Fibroblast of lung (primary cell): ENCODE measurements at regions not wholly inside any gene's neighbourhood (a gene's known extent, or its start where the extent isn't known, plus 50 kb on each side); places are given as distances from the start of the nearest gene placed in this dataset.
"Not testable (repeated sequence)": the region's sequence is repeated elsewhere in the genome, so short reads cannot be mapped to it uniquely, and the experiment has no call there.

Source experiments
- DNase-seq, 2 donors: peaks; one replicate each; pipeline versions ENCODE4 v3.0.0 to v3.0.0-alpha.2; 2010; ENCODE audit warnings: low read depth in 2 of 2
- H2AFZ ChIP-seq: 2 replicates; pipeline ENCODE4 v1.5.1; 2012; ENCODE audit warnings: low read length, control low read depth, inconsistent platforms
- H3K27ac ChIP-seq: 2 replicates; pipeline ENCODE4 v1.5.1; 2011; ENCODE audit warnings: low read length, control low read depth; ENCODE audit not compliant: insufficient read depth
- H3K27me3 ChIP-seq: 2 replicates; pipeline ENCODE4 v1.5.1; 2011; ENCODE audit warnings: mild to moderate bottlenecking, low read length; ENCODE audit not compliant: control insufficient read depth, insufficient read depth
- H3K36me3 ChIP-seq: 2 replicates; pipeline ENCODE4 v1.5.1; 2011; ENCODE audit warnings: low read length; ENCODE audit not compliant: control insufficient read depth, insufficient read depth
- H3K4me1 ChIP-seq: 2 replicates; pipeline ENCODE4 v1.5.1; 2011; ENCODE audit warnings: low read length; ENCODE audit not compliant: control insufficient read depth, insufficient read depth; ENCODE audit errors: extremely low read depth
- H3K4me2 ChIP-seq: 2 replicates; pipeline ENCODE4 v1.5.1; 2011; ENCODE audit warnings: low read length, control low read depth; ENCODE audit not compliant: insufficient read depth; ENCODE audit errors: extremely low read depth
- H3K4me3 ChIP-seq, 4 experiments: fragments of 200-600 bp in 1 of 4; sonication (generic) in 1 of 4; replicated peaks in 1 of 4; 2 replicates each; pipeline ENCODE4 v1.5.1; 2011 to 2016; ENCODE audit warnings: low read length in 4 of 4, low read depth in 3 of 4, mild to moderate bottlenecking in 3 of 4, control low read depth in 2 of 4, inconsistent platforms in 1 of 4, mixed read lengths in 1 of 4; ENCODE audit not compliant: insufficient read depth in 1 of 4; ENCODE audit errors: control extremely low read depth in 1 of 4
- H3K79me2 ChIP-seq: 2 replicates; pipeline ENCODE4 v1.5.1; 2012; ENCODE audit warnings: mild to moderate bottlenecking, low read length, inconsistent platforms; ENCODE audit not compliant: control insufficient read depth, insufficient read depth
- H3K9ac ChIP-seq: 2 replicates; pipeline ENCODE4 v1.5.1; 2011; ENCODE audit warnings: mild to moderate bottlenecking, low read length, control low read depth; ENCODE audit not compliant: insufficient read depth
- H3K9me3 ChIP-seq: 2 replicates; pipeline ENCODE4 v1.5.1; 2012; ENCODE audit warnings: low read depth, low read length; ENCODE audit not compliant: control insufficient read depth, insufficient read depth
- H4K20me1 ChIP-seq: 2 replicates; pipeline ENCODE4 v1.5.1; 2011; ENCODE audit warnings: low read length; ENCODE audit not compliant: control insufficient read depth, insufficient read depth; ENCODE audit errors: extremely low read depth
- CTCF ChIP-seq, 2 donors: IDR thresholded peaks in 1 of 2; conservative IDR thresholded peaks in 1 of 2; 1 replicate in 1 of 2; 2 replicates in 1 of 2; pipeline ENCODE4 v1.5.1; 2011 to 2012; ENCODE audit warnings: low read length in 2 of 2, control low read depth in 1 of 2, inconsistent platforms in 1 of 2, low read depth in 1 of 2, mild to moderate bottlenecking in 1 of 2
- EZH2 ChIP-seq: IDR thresholded peaks from 2 replicates; pipeline ENCODE4 v1.5.1; 2012; ENCODE audit warnings: low read length, control low read depth, mild to moderate bottlenecking; ENCODE audit errors: missing control alignments

- no peak overlapping the region for H3K27ac ChIP-seq
Observed at GRCh38 chr12:67789266-67789665, 140.7 kb downstream of the DYRK2 start.

GRCh38 chr12:67790660-67791059 is 142.1 kb downstream of the DYRK2 start:
- no peak overlapping the region for H2AFZ ChIP-seq
- no peaks in the 10 kb centered on the region for H3K9me3 ChIP-seq
- no peaks in the 10 kb centered on the region for H3K27me3 ChIP-seq
- no peak overlapping the region for H3K27ac ChIP-seq
- no peaks in the 10 kb centered on the region for H4K20me1 ChIP-seq
- no peak overlapping the region for H3K9ac ChIP-seq
- no peaks in the 10 kb centered on the region for H3K79me2 ChIP-seq
- H3K36me3 ChIP-seq: no peaks in the 10 kb centered on the region
- H3K4me3 ChIP-seq: no peak overlapping the region
- no peak for DNase-seq
- H3K4me2 ChIP-seq: no peak overlapping the region
- no peaks in the 10 kb centered on the region for H3K4me1 ChIP-seq
- TF ChIP-seq EZH2 (no peak), CTCF (conservative IDR thresholded peaks at IDR 0.05 in 1 of 2, IDR thresholded peaks at IDR 0.05 in 1 of 2; ENCODE audit: low read depth in 1 of 2, low read length in 2 of 2) (no peak)

More at GRCh38 chr12:67789266-67789665, 140.7 kb downstream of the DYRK2 start:
- H3K36me3 ChIP-seq: no peaks in the 10 kb centered on the region
- H3K27me3 ChIP-seq: no peaks in the 10 kb centered on the region
- H3K9ac ChIP-seq: no peak overlapping the region
- no peak for TF ChIP-seq EZH2
- H4K20me1 ChIP-seq: no peaks in the 10 kb centered on the region
- H3K4me2 ChIP-seq: no peak overlapping the region
- no peak overlapping the region for H3K4me3 ChIP-seq
- H3K9me3 ChIP-seq: no peaks in the 10 kb centered on the region
- no peaks in the 10 kb centered on the region for H3K79me2 ChIP-seq
- no peaks in the 10 kb centered on the region for H3K4me1 ChIP-seq
- DNase-seq: peak in 1 of 2 donors; percentile 19
- no peak overlapping the region for H2AFZ ChIP-seq

GRCh38 chr12:67791362-67791761 is 142.8 kb downstream of the DYRK2 start:
- not testable (repeated sequence) for H3K4me3 ChIP-seq, H3K9me3 ChIP-seq, H3K79me2 ChIP-seq, H3K27me3 ChIP-seq, H4K20me1 ChIP-seq, H3K9ac ChIP-seq, H2AFZ ChIP-seq, H3K36me3 ChIP-seq, DNase-seq, H3K4me1 ChIP-seq, H3K4me2 ChIP-seq, H3K27ac ChIP-seq

GRCh38 chr12:67792185-67792584 is 143.6 kb downstream of the DYRK2 start:
- no peaks in the 10 kb centered on the region for H3K79me2 ChIP-seq
- H3K27ac ChIP-seq: no peak overlapping the region
- DNase-seq: no peak
- H3K36me3 ChIP-seq: no peaks in the 10 kb centered on the region
- no peak overlapping the region for H2AFZ ChIP-seq
- no peaks in the 10 kb centered on the region for H3K9me3 ChIP-seq
- no peak overlapping the region for H3K4me2 ChIP-seq
- TF ChIP-seq CTCF (conservative IDR thresholded peaks at IDR 0.05 in 1 of 2, IDR thresholded peaks at IDR 0.05 in 1 of 2; ENCODE audit: low read depth in 1 of 2, low read length in 2 of 2): no peak
- no peak for TF ChIP-seq EZH2
- H4K20me1 ChIP-seq: no peaks in the 10 kb centered on the region
- no peak overlapping the region for H3K4me3 ChIP-seq
- no peaks in the 10 kb centered on the region for H3K27me3 ChIP-seq
- no peak overlapping the region for H3K9ac ChIP-seq
- no peaks in the 10 kb centered on the region for H3K4me1 ChIP-seq
